Hindlimb muscle (tissue), 1 donor: ENCODE measurements at regions not wholly inside any gene's neighbourhood (a gene's known extent, or its start where the extent isn't known, plus 50 kb on each side); places are given as distances from the start of the nearest gene placed in this dataset.
"Not testable (repeated sequence)": the region's sequence is repeated elsewhere in the genome, so short reads cannot be mapped to it uniquely, and the experiment has no call there.

Experiments used
- DNase-seq: peaks from one replicate; pipeline ENCODE4 v3.0.0-alpha.2; 2013

GRCh38 chr12:9449181-9449580, 158.5 kb downstream of the KLRB1 start:
- no peak for DNase-seq

GRCh38 chr12:9448648-9449047, 159.1 kb downstream of the KLRB1 start:
- DNase-seq: not testable (repeated sequence)

GRCh38 chr12:9447791-9448614, 159.7 kb downstream of the KLRB1 start:
- DNase-seq: peak; percentile 85

GRCh38 chr12:9446883-9447761, 160.6 kb downstream of the KLRB1 start:
- DNase-seq: not testable (repeated sequence)

- DNase-seq: not testable (repeated sequence)
Observed at GRCh38 chr12:9440428-9440827, 167.3 kb downstream of the KLRB1 start.

- DNase-seq: not testable (repeated sequence)
Observed at GRCh38 chr12:9435682-9436081, 172.0 kb downstream of the KLRB1 start.

GRCh38 chr12:9430385-9430784, 177.3 kb downstream of the KLRB1 start:
- DNase-seq: not testable (repeated sequence)

- not testable (repeated sequence) for DNase-seq
Observed at GRCh38 chr12:9428856-9429255, 178.9 kb downstream of the KLRB1 start.

GRCh38 chr12:9425429-9425828, 182.3 kb downstream of the KLRB1 start:
- DNase-seq: not testable (repeated sequence)

GRCh38 chr12:9424175-9424740, 183.5 kb downstream of the KLRB1 start:
- DNase-seq: not testable (repeated sequence)

- not testable (repeated sequence) for DNase-seq
Observed at GRCh38 chr12:9422689-9423088, 185.0 kb downstream of the KLRB1 start.

- not testable (repeated sequence) for DNase-seq
Observed at GRCh38 chr12:9421520-9422086, 186.1 kb downstream of the KLRB1 start.

- DNase-seq: not testable (repeated sequence)
Observed at GRCh38 chr12:9420817-9421519, 186.7 kb downstream of the KLRB1 start.

- DNase-seq: not testable (repeated sequence)
Observed at GRCh38 chr12:9418669-9419041, 189.1 kb downstream of the KLRB1 start.

GRCh38 chr12:9417947-9418668, 189.6 kb downstream of the KLRB1 start:
- DNase-seq: not testable (repeated sequence)

GRCh38 chr12:9417341-9417740, 190.4 kb downstream of the KLRB1 start:
- DNase-seq: not testable (repeated sequence)

- DNase-seq: not testable (repeated sequence)
Observed at GRCh38 chr12:9416346-9416745, 191.4 kb downstream of the KLRB1 start.

GRCh38 chr12:9415898-9416297, 191.8 kb downstream of the KLRB1 start:
- not testable (repeated sequence) for DNase-seq

- not testable (repeated sequence) for DNase-seq
Observed at GRCh38 chr12:9413862-9414261, 193.9 kb downstream of the KLRB1 start.

- not testable (repeated sequence) for DNase-seq
Observed at GRCh38 chr12:9412459-9412858, 195.3 kb downstream of the KLRB1 start.

GRCh38 chr12:9411616-9412268, 196.0 kb downstream of the KLRB1 start:
- DNase-seq: not testable (repeated sequence)
